ENCODE measurements at regions not wholly inside any gene's neighbourhood (a gene's known extent, or its start where the extent isn't known, plus 50 kb on each side); places are given as distances from the start of the nearest gene placed in this dataset.
"Not testable (repeated sequence)": the region's sequence is repeated elsewhere in the genome, so short reads cannot be mapped to it uniquely, and the experiment has no call there.

- not testable (repeated sequence) for DNase-seq
Observed at GRCh38 chr4:137405833-137406232, 126.5 kb downstream of the PCDH18 start.

DNA sequence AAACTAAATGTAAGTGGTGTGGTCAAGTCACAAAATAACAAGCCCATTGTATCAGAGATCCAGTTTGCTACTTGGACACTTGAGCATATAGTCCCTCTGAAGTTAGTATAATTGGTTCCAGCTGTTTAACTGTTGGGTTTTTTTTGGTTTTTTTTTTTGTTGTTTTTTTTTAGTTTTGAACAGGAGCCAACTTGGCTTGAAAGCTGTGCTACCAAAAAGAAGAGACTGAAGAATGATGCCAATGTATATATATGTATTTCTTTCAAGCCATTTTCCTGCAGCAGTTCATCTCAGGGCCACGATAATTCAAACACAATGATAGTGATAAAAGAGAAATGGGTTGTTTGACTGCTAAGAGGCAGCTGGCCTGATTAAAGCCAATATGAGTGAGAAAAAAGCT lies 138.3 kb downstream of the PCDH18 start:
- DNase-seq, result no peak

DNA sequence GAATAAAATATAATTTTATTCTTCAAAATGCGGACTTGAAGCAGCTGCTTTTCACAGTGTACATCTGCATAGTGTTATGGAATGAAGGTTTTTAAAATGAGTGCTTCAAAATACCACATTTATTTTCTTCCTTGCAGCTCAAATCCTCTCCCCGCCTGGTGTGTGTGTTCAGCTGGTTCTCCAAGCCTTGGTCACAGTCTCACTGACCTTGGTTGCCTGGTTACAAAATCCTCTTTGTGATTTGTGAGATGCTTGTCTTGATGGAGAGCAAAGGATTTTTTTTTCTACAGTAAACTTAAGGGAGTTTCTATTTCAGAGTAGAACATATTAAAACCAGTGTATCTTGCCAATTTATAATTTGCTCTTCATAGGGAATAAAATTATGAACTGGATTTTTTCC lies 139.2 kb downstream of the PCDH18 start:
- peak in 5 of 51 donors; percentile 0 to 11 (median 5) for DNase-seq

DNA sequence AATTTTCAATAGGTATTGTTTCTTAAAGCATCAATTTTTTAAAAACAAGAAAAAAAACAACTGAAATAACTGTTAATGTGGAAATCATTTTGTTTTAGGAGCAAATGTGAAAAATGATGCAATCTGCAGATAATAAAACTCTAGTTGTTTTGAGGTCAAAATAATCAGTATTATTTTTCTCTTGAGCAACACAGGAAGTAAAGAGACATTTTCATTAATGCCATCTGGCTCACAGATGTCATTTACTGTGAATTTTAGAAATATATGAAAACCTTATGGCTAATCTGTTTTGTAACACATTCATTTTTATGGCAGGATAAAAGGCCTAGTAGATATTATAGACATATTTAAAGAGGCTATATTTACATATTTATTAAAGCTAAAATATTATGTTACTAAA lies 141.6 kb downstream of the PCDH18 start:
- DNase-seq, result no peak

GRCh38 chr4:137389911-137390520 lies 142.3 kb downstream of the PCDH18 start:
- no peak for DNase-seq

DNA sequence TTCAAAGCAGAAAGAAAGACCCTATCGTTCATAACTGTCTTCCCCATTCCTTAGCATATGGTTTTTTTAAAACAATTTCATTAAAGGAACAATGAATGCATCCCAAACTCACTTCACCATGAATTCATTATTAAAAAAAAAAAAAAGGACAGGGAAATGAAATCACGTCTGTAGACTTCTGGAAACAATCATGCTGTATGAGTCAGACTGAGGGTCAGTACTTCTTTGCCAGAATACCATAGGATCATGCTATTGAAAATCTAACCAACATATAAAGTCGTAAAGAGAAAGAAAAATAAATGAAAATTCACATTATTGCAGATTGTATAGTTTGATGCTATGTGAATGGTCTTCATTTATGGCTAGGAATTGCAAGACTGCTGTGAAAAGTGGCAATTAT lies 144.4 kb downstream of the PCDH18 start:
- DNase-seq, result no peak

DNA sequence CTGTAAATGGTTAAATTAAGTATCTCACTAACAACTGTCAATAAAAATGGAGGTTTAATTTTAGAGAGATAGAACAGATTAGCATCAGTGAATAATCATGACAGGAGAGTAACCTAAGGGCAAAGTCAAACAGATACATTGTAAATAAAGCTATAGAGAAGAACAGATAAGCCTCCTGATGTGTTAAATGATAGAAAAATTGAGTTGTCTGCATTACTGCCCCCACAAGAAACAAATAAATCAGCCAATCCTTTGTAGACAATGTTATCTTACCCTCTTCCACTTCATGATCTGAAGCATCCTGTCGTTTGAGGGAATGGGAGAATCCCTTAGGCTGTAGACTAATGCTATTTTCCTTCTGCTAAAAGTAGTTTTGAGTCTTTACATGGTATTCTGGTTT lies 147.8 kb downstream of the PCDH18 start:
- DNase-seq, result no peak

GRCh38 chr4:137378821-137379220 lies 153.5 kb downstream of the PCDH18 start:
- no peak for DNase-seq

GRCh38 chr4:137378393-137378792 lies 153.9 kb downstream of the PCDH18 start:
- DNase-seq, result no peak

DNA sequence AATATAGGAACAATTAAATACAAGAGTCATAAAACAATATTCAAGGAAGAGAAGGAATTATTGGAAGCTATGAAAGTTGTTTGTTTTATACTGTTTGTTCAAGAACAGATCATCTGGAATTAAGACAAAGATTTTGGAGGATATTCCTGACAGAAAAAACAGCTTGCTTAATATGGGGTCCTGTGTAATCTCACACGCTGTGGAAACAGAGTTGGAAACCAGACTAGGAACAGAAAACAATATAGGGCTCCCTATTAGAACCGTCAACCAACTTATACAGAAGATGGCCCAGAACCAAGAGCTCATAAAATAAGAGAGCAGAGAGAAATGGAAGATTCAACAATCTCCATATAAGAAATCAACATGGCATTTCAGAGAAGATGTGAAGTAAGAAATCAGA lies 156.0 kb downstream of the PCDH18 start:
- DNase-seq, result no peak

DNA sequence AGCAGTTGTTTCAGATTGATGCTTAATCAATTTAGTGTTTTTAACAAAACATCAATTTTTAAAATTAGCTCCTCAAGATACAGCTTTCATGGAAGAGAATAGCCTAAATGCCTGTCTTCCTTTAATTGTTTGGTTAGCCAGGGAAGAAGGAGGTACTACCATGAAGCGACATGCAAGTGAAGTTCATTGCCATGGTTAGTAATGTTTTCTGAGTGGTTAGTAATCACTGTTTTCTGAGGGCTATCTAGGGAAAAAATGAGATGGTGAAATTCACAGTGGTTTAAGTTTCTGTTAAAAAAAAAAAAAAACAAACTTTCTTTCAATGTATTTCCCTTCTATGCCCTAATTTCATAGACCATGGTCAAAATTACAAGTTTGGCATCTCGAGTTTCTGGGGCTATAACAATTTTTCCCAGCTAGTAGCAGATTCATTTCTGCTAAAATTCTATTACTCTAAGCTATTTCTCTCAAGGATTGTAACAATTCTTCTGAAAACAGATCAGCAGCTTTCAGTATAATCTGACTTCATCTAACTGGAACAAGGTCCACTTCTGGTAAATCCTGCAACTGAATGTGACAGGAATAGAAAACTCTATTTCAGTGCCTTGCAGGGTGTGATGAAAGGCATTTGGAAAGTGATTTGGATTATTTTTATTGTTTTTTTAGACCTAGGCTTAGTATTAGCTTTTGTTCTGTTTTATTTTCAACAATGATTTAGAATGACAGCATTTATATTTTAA lies 157.0 kb downstream of the PCDH18 start:
- DNase-seq, result no peak

- DNase-seq, result no peak
Observed at GRCh38 chr4:137370679-137371078, 161.6 kb downstream of the PCDH18 start.

DNA sequence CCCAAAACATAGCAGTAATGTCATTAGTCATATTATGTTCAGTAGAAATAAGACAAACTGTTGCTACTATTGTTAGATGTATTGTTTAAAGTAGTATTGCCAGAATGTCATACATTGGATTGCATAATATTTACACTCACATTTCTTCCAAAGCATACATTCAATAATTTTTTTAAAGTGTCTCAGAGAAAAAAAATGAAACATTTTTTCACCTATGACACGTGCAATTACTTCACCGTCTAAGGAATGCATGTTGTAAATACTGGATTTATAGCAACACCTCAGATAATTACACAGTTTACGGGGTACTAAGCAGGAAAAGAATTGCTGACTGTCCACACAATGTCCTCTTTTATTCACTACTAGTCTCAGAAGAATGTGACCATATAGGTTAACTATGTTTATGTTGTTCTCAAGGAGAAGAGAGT lies 162.1 kb downstream of the PCDH18 start:
- no peak for DNase-seq

GRCh38 chr4:137367620-137368019 lies 164.7 kb downstream of the PCDH18 start:
- no peak for DNase-seq

DNA sequence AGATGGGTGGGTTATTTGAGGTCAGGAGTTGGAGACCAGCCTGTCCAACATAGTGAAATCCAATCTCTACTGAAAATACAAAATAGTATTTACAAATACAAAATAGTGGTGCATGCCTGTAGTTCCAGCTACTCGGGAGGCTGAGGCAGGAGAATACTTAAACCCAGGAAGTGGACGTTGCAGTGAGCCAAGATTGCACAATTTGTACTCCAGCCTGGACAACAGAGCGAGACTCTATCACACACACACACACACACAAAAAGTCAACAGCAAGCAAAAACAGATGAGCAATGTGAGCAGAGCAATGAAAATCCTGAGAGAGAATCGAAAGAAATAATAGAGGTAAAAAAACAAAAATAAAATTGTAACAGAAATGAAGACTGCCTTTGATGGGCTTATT lies 168.8 kb downstream of the PCDH18 start:
- DNase-seq, result no peak

DNA sequence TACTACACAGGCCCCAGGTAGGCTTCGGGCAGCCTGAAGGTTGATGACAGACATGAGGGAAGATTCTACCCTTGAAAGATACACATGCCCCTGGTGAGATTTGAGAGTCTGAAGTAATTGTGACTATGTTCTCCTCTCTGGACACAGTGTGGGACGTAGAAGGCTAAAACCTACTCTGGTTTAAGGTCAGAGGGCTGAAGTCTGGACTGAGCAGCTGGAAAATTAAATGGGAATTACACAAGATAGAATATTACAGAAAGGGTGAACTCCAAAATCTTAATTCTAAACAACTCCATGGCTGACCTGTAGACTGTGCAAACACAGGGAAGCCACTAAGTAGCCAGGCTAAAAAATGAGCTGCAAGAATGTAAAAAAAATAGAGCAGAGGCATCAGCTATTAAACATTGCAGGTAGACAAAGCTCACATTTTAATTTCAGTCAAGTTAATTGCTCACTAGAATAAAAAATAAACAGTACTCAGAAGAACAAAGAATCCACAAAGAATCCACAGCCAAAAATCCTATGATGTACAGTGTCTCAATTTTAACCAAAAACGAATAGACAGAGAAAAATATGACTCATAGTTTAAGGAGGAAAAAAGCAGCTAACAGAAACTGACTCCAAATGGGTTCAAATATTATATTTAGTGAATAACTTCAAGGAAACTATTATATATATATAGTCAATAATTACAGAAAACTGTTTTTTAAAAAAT lies 170.4 kb downstream of the PCDH18 start:
- no peak for DNase-seq

DNA sequence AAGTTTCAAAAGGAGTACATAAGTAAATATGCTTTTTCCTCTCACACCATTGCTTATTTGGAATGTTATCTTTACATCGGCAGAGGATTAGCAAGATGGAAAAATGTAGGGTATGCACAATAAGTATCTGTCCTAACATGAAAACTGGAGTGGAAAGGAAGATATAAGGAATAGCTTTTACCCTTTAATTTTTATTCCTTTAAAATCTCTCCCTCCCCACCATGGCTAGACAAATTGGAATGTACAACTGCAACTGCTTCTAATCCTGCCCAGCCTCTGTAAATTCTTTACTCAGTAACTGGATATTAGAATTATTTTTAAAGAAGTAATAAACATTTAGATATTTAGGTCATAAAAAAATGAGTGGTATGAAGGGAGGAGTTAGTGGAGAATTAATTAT lies 171.5 kb downstream of the PCDH18 start:
- DNase-seq, result no peak

DNA sequence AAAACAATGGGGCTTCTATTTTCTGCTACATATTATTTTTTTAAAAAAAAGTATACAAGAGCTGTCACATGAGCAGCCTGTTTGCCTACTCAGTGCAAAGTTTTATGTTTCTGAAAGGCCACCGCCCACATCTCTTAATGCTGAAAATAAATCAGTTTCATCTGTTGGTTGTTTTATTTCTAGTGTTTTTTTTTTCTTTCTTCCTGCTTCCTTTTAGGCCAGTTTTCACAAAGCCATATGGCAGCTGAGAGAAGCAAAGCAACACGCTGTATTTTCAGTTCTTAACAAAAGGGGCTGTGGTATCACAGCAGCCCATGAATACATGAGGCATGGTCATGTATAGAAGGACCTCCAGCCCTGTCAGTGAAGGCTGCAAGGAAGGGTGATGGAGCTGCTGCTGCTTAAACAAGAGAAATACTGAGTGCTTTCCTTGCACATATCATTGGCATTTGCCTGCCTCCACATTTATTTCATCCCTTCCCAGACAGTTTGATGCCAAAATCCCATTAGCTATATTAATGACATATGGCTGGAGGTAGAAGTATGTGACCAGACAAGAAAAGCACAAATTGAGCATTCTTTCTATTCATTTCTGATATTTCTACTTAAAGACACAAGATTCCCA lies 172.5 kb downstream of the PCDH18 start:
- no peak for DNase-seq

- DNase-seq, result not testable (repeated sequence)
Observed at GRCh38 chr4:137354562-137354961, 177.7 kb downstream of the PCDH18 start.

DNA sequence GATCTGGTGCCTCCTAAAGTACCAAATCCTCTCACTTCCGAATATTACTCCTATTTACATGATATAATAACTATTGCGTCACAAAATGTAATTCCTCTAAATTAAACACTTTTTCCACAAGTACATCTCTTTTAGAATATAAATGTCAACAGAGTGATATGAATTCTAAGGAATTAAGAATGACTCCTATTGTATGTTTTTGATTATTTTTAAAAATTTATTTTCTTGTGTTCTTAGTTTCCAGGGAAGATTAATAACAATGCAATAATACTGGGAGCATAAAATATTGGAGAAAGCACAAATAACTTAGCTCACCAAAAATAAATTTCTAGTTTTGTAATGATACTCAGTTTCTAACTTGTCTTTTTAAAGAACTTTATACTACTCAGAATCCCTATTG lies 184.9 kb downstream of the PCDH18 start:
- DNase-seq, result no peak

- no peak for DNase-seq
Observed at GRCh38 chr4:137345597-137345996, 186.7 kb downstream of the PCDH18 start.

- DNase-seq, result no peak
Observed at GRCh38 chr4:137343221-137343620, 189.1 kb downstream of the PCDH18 start.
